ENCODE measurements at regions not wholly inside any gene's neighbourhood (a gene's known extent, or its start where the extent isn't known, plus 50 kb on each side); places are given as distances from the start of the nearest gene placed in this dataset.

DNA sequence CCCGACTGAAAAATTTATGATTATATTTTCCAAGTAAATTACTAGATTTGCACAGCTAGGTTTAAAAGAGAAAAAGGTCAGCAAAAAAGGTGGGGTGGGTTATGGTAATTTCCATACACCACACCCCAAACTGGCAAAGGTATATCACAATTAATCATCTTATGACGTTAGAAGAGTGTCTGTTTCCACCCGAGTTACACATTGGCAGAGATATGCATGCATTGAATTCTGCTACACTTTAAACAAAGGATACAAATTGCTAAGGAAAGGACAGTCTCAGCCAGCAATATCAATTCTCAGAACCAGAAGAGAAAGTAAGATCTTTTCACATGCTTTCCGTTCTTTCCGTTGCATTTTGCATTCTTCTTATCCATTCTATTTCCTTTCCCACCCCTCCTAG is 843.3 kb downstream of the GATA3 start:
- H3K27me3 ChIP-seq (ENCODE audit: insufficient read depth, low read length), result no peaks in the 10 kb centered on the region
- H3K4me1 ChIP-seq (ENCODE audit: insufficient read depth, low read length), result no peaks in the 10 kb centered on the region
- H3K4me3 ChIP-seq (ENCODE audit: low read length), result no peak overlapping the region
- no peak overlapping the region for H2AFZ ChIP-seq (ENCODE audit: low read depth, low read length)
- H3K9me3 ChIP-seq (ENCODE audit: low read length), result no peaks in the 10 kb centered on the region
- no peaks in the 10 kb centered on the region for H3K36me3 ChIP-seq (ENCODE audit: insufficient read depth, low read length)

GRCh38 chr10:8898745-8899330 is 844.4 kb downstream of the GATA3 start:
- Histone ChIP-seq H3K4me1 (ENCODE audit: insufficient read depth, low read length) (no peaks in the 10 kb centered on the region), H3K27me3 (ENCODE audit: insufficient read depth, low read length) (no peaks in the 10 kb centered on the region), H3K9me3 (ENCODE audit: low read length) (no peaks in the 10 kb centered on the region), H3K36me3 (ENCODE audit: insufficient read depth, low read length) (no peaks in the 10 kb centered on the region), H3K4me3 (ENCODE audit: low read length) (no peak overlapping the region), H2AFZ (ENCODE audit: low read depth, low read length) (no peak overlapping the region)

- Histone ChIP-seq H3K4me3 (ENCODE audit: low read length) (no peak overlapping the region), H3K27me3 (ENCODE audit: insufficient read depth, low read length) (no peaks in the 10 kb centered on the region), H2AFZ (ENCODE audit: low read depth, low read length) (no peak overlapping the region), H3K36me3 (ENCODE audit: insufficient read depth, low read length) (no peaks in the 10 kb centered on the region), H3K9me3 (ENCODE audit: low read length) (no peaks in the 10 kb centered on the region), H3K4me1 (ENCODE audit: insufficient read depth, low read length) (no peaks in the 10 kb centered on the region)
These were observed 848.4 kb downstream of the GATA3 start for GRCh38 chr10:8902926-8903325.

DNA sequence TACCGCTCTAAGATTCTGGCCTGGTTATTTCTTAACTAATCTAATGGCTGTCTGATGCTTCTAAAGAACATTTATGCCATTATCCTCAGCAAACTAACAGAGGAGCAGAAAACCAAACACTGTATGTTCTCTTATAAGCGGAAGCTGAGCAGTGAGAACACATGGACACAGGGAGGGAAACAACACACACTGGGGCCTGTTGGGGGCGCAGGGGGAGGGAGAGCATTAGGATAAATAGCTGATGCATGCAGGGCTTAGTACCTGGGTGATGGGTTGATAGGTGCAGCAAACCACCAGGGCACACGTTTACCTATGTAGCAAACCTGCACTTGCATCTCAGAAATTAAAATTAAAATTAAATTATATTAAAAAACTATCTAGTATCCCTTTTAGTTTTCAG is 853.5 kb downstream of the GATA3 start:
- H3K9me3 ChIP-seq (ENCODE audit: low read length), result no peaks in the 10 kb centered on the region
- H3K27me3 ChIP-seq (ENCODE audit: insufficient read depth, low read length), result no peaks in the 10 kb centered on the region
- H3K36me3 ChIP-seq (ENCODE audit: insufficient read depth, low read length), result no peaks in the 10 kb centered on the region
- no peak overlapping the region for H3K4me3 ChIP-seq (ENCODE audit: low read length)
- no peak overlapping the region for H2AFZ ChIP-seq (ENCODE audit: low read depth, low read length)
- no peaks in the 10 kb centered on the region for H3K4me1 ChIP-seq (ENCODE audit: insufficient read depth, low read length)

- H2AFZ ChIP-seq (ENCODE audit: low read depth, low read length), result no peak overlapping the region
- no peak overlapping the region for H3K4me3 ChIP-seq (ENCODE audit: low read length)
- no peaks in the 10 kb centered on the region for H3K4me1 ChIP-seq (ENCODE audit: insufficient read depth, low read length)
- H3K9me3 ChIP-seq (ENCODE audit: low read length), result no peaks in the 10 kb centered on the region
- no peaks in the 10 kb centered on the region for H3K36me3 ChIP-seq (ENCODE audit: insufficient read depth, low read length)
- H3K27me3 ChIP-seq (ENCODE audit: insufficient read depth, low read length), result no peaks in the 10 kb centered on the region
These were observed 855.8 kb downstream of the GATA3 start for GRCh38 chr10:8910314-8910713.

- H2AFZ ChIP-seq (ENCODE audit: low read depth, low read length), result no peak overlapping the region
- H3K27me3 ChIP-seq (ENCODE audit: insufficient read depth, low read length), result no peaks in the 10 kb centered on the region
- H3K4me3 ChIP-seq (ENCODE audit: low read length), result no peak overlapping the region
- H3K36me3 ChIP-seq (ENCODE audit: insufficient read depth, low read length), result no peaks in the 10 kb centered on the region
- no peaks in the 10 kb centered on the region for H3K4me1 ChIP-seq (ENCODE audit: insufficient read depth, low read length)
- no peaks in the 10 kb centered on the region for H3K9me3 ChIP-seq (ENCODE audit: low read length)
These were observed 856.5 kb downstream of the GATA3 start for GRCh38 chr10:8911032-8911431.

- Histone ChIP-seq H3K9me3 (ENCODE audit: low read length) (no peaks in the 10 kb centered on the region), H2AFZ (ENCODE audit: low read depth, low read length) (no peak overlapping the region), H3K27me3 (ENCODE audit: insufficient read depth, low read length) (no peaks in the 10 kb centered on the region), H3K4me1 (ENCODE audit: insufficient read depth, low read length) (no peaks in the 10 kb centered on the region), H3K36me3 (ENCODE audit: insufficient read depth, low read length) (no peaks in the 10 kb centered on the region), H3K4me3 (ENCODE audit: low read length) (no peak overlapping the region)
These were observed 857.6 kb downstream of the GATA3 start for GRCh38 chr10:8912108-8912507.

GRCh38 chr10:8913720-8914119 is 859.2 kb downstream of the GATA3 start:
- no peaks in the 10 kb centered on the region for H3K9me3 ChIP-seq (ENCODE audit: low read length)
- no peak overlapping the region for H3K4me3 ChIP-seq (ENCODE audit: low read length)
- no peaks in the 10 kb centered on the region for H3K4me1 ChIP-seq (ENCODE audit: insufficient read depth, low read length)
- no peaks in the 10 kb centered on the region for H3K36me3 ChIP-seq (ENCODE audit: insufficient read depth, low read length)
- H2AFZ ChIP-seq (ENCODE audit: low read depth, low read length), result no peak overlapping the region
- H3K27me3 ChIP-seq (ENCODE audit: insufficient read depth, low read length), result no peaks in the 10 kb centered on the region

GRCh38 chr10:8919280-8919679 is 864.8 kb downstream of the GATA3 start:
- H3K27me3 ChIP-seq (ENCODE audit: insufficient read depth, low read length), result no peaks in the 10 kb centered on the region
- no peaks in the 10 kb centered on the region for H3K9me3 ChIP-seq (ENCODE audit: low read length)
- H3K36me3 ChIP-seq (ENCODE audit: insufficient read depth, low read length), result no peaks in the 10 kb centered on the region
- H3K4me3 ChIP-seq (ENCODE audit: low read length), result no peak overlapping the region
- H2AFZ ChIP-seq (ENCODE audit: low read depth, low read length), result no peak overlapping the region
- no peaks in the 10 kb centered on the region for H3K4me1 ChIP-seq (ENCODE audit: insufficient read depth, low read length)

DNA sequence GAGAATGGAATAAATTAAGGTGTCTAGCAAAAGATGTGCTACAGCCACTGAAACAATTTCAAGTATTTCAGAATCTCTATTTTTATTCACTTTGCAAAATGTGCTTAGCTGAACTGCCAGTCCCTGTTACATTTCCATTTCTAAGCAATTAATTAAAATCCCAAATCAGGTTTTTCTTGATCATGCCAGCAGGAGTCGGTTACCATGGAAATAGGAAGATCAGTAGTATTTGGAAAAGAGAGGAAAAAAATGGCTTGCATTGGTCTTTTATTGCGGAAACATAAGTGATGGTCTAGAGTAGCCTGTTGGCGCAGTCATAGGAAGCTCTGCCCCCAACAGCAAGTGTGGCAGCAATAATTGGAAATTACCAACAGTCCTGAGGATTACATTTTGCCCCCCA is 867.1 kb downstream of the GATA3 start:
- Histone ChIP-seq H3K4me3 (ENCODE audit: low read length) (no peak overlapping the region), H3K9me3 (ENCODE audit: low read length) (no peaks in the 10 kb centered on the region), H3K36me3 (ENCODE audit: insufficient read depth, low read length) (no peaks in the 10 kb centered on the region), H2AFZ (ENCODE audit: low read depth, low read length) (no peak overlapping the region), H3K4me1 (ENCODE audit: insufficient read depth, low read length) (no peaks in the 10 kb centered on the region), H3K27me3 (ENCODE audit: insufficient read depth, low read length) (no peaks in the 10 kb centered on the region)

DNA sequence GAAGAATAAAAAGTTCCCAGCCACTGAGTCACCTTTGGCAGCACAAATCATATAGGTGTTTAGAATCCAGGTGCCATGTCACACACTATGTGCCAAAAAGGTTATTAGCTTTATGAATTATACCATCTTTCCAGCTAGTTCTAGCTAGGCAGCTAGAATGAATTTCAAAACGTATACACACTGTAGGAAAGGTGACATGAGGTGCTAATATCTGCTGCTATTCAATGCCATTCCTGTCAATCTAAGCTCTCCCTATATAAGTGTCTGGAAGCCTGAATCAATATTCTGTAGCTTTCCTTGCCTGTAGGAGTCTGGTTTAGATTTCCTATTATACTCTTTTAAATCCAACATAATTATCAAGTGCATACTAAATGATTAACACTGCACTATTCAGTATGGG is 868.6 kb downstream of the GATA3 start:
- H3K36me3 ChIP-seq (ENCODE audit: insufficient read depth, low read length), result no peaks in the 10 kb centered on the region
- no peaks in the 10 kb centered on the region for H3K9me3 ChIP-seq (ENCODE audit: low read length)
- no peaks in the 10 kb centered on the region for H3K27me3 ChIP-seq (ENCODE audit: insufficient read depth, low read length)
- no peak overlapping the region for H3K4me3 ChIP-seq (ENCODE audit: low read length)
- H3K4me1 ChIP-seq (ENCODE audit: insufficient read depth, low read length), result no peaks in the 10 kb centered on the region
- no peak overlapping the region for H2AFZ ChIP-seq (ENCODE audit: low read depth, low read length)

- no peaks in the 10 kb centered on the region for H3K36me3 ChIP-seq (ENCODE audit: insufficient read depth, low read length)
- no peaks in the 10 kb centered on the region for H3K9me3 ChIP-seq (ENCODE audit: low read length)
- no peaks in the 10 kb centered on the region for H3K27me3 ChIP-seq (ENCODE audit: insufficient read depth, low read length)
- no peaks in the 10 kb centered on the region for H3K4me1 ChIP-seq (ENCODE audit: insufficient read depth, low read length)
- no peak overlapping the region for H3K4me3 ChIP-seq (ENCODE audit: low read length)
- no peak overlapping the region for H2AFZ ChIP-seq (ENCODE audit: low read depth, low read length)
These were observed 873.2 kb downstream of the GATA3 start for GRCh38 chr10:8927705-8928104.

- H2AFZ ChIP-seq (ENCODE audit: low read depth, low read length), result no peak overlapping the region
- H3K9me3 ChIP-seq (ENCODE audit: low read length), result no peaks in the 10 kb centered on the region
- H3K4me1 ChIP-seq (ENCODE audit: insufficient read depth, low read length), result no peaks in the 10 kb centered on the region
- no peaks in the 10 kb centered on the region for H3K36me3 ChIP-seq (ENCODE audit: insufficient read depth, low read length)
- H3K4me3 ChIP-seq (ENCODE audit: low read length), result no peak overlapping the region
- no peaks in the 10 kb centered on the region for H3K27me3 ChIP-seq (ENCODE audit: insufficient read depth, low read length)
These were observed 892.0 kb downstream of the GATA3 start for GRCh38 chr10:8946451-8946850.

- Histone ChIP-seq H3K4me3 (ENCODE audit: low read length) (no peak overlapping the region), H3K9me3 (ENCODE audit: low read length) (no peaks in the 10 kb centered on the region), H3K36me3 (ENCODE audit: insufficient read depth, low read length) (no peaks in the 10 kb centered on the region), H2AFZ (ENCODE audit: low read depth, low read length) (no peak overlapping the region), H3K4me1 (ENCODE audit: insufficient read depth, low read length) (no peaks in the 10 kb centered on the region), H3K27me3 (ENCODE audit: insufficient read depth, low read length) (no peaks in the 10 kb centered on the region)
These were observed 896.5 kb downstream of the GATA3 start for GRCh38 chr10:8950978-8951377.

All from neuron (in vitro differentiated cells).